SK-N-SH treated with all-trans-retinoic acid at 6 μM for 48 hours (cell line): ENCODE measurements at regions not wholly inside any gene's neighbourhood (a gene's known extent, or its start where the extent isn't known, plus 50 kb on each side); places are given as distances from the start of the nearest gene placed in this dataset.

Experiments
- ATAC-seq: fragments of 200-7000 bp; cut with Tn5 transposase; 3 replicates; pipeline ENCODE4 v1.9.1; 2020; ENCODE audit warnings: mild to moderate bottlenecking, moderate library complexity
- ARNTL ChIP-seq: fragments of 450-650 bp; formaldehyde crosslinking; IDR thresholded peaks from 2 replicates; pipeline ENCODE4 v1.5.0; 2020; ENCODE audit warnings: low read depth, mild to moderate bottlenecking, moderate library complexity, borderline replicate concordance
- BACH2 ChIP-seq: fragments of 250-450 bp; sonication (Bioruptor Pico); IDR thresholded peaks from 2 replicates; pipeline ENCODE4 v1.9.0; 2021; ENCODE audit warnings: mild to moderate bottlenecking, borderline replicate concordance
- CREB5 ChIP-seq: fragments of 250-450 bp; sonication (Bioruptor Pico); IDR thresholded peaks from 2 replicates; pipeline ENCODE4 v1.5.1; 2020; ENCODE audit warnings: low read depth, mild to moderate bottlenecking, moderate library complexity
- CSDC2 ChIP-seq: fragments of 250-450 bp; sonication (Bioruptor Pico); IDR thresholded peaks from 2 replicates; pipeline ENCODE4 v1.5.0; 2020; ENCODE audit warnings: mild to moderate bottlenecking, moderate library complexity
- CSRNP3 ChIP-seq: fragments of 250-450 bp; sonication (Bioruptor Pico); IDR thresholded peaks from 2 replicates; pipeline ENCODE4 v1.5.1; 2021; ENCODE audit warnings: mild to moderate bottlenecking, moderate library complexity
- ESRRG ChIP-seq: fragments of 250-450 bp; sonication (Bioruptor Pico); IDR thresholded peaks from 2 replicates; pipeline ENCODE4 v1.6.1; 2021; ENCODE audit warnings: mild to moderate bottlenecking
- GLIS3 ChIP-seq: fragments of 250-450 bp; sonication (Bioruptor Pico); IDR thresholded peaks from 2 replicates; pipeline ENCODE4 v1.5.0; 2020; ENCODE audit warnings: mild to moderate bottlenecking, moderate library complexity
- ISL1 ChIP-seq: fragments of 250-450 bp; sonication (Bioruptor Pico); IDR thresholded peaks from 2 replicates; pipeline ENCODE4 v2.1.2; 2022; ENCODE audit warnings: mild to moderate bottlenecking, moderate library complexity
- OSR1 ChIP-seq: fragments of 250-450 bp; sonication (Bioruptor Pico); IDR thresholded peaks from 2 replicates; pipeline ENCODE4 v1.8.0; 2022; ENCODE audit warnings: moderate library complexity, mild to moderate bottlenecking, inconsistent platforms
- PATZ1 ChIP-seq: fragments of 250-450 bp; sonication (Bioruptor Pico); IDR thresholded peaks from 2 replicates; pipeline ENCODE4 v1.8.0; 2020; ENCODE audit warnings: mild to moderate bottlenecking, moderate library complexity, borderline replicate concordance
- POU6F1 ChIP-seq: fragments of 250-450 bp; sonication (Bioruptor Pico); IDR thresholded peaks from 2 replicates; pipeline ENCODE4 v1.8.0; 2021; ENCODE audit warnings: low read depth, mild to moderate bottlenecking, moderate library complexity, borderline replicate concordance
- PPARA ChIP-seq: fragments of 250-450 bp; sonication (Bioruptor Pico); IDR thresholded peaks from 2 replicates; pipeline ENCODE4 v1.5.0; 2020; ENCODE audit warnings: mild to moderate bottlenecking, borderline replicate concordance
- RARB ChIP-seq: fragments of 250-450 bp; sonication (Bioruptor Pico); IDR thresholded peaks from 2 replicates; pipeline ENCODE4 v1.8.0; 2021; ENCODE audit warnings: mild to moderate bottlenecking, moderate library complexity
- SNAI2 ChIP-seq: fragments of 250-450 bp; sonication (Bioruptor Pico); IDR thresholded peaks from 2 replicates; pipeline ENCODE4 v1.5.0; 2020; ENCODE audit warnings: mild to moderate bottlenecking, moderate library complexity
- TCF4 ChIP-seq: fragments of 250-450 bp; sonication (Bioruptor Pico); IDR thresholded peaks from 2 replicates; pipeline ENCODE4 v1.8.0; 2021; ENCODE audit warnings: mild to moderate bottlenecking, moderate library complexity, borderline replicate concordance
- TOX ChIP-seq: fragments of 250-450 bp; sonication (Bioruptor Pico); IDR thresholded peaks from 2 replicates; pipeline ENCODE4 v1.8.0; 2021; ENCODE audit warnings: mild to moderate bottlenecking, moderate library complexity, borderline replicate concordance
- TSHZ2 ChIP-seq: fragments of 250-450 bp; sonication (Bioruptor Pico); IDR thresholded peaks from 2 replicates; pipeline ENCODE4 v1.5.0; 2020; ENCODE audit warnings: mild to moderate bottlenecking, moderate library complexity
- ZC3H10 ChIP-seq: fragments of 250-450 bp; sonication (Bioruptor Pico); IDR thresholded peaks from 2 replicates; pipeline ENCODE4 v1.5.1; 2021; ENCODE audit warnings: mild to moderate bottlenecking, moderate library complexity
- ZFP3 ChIP-seq: fragments of 250-450 bp; sonication (Bioruptor Pico); IDR thresholded peaks from 2 replicates; pipeline ENCODE4 v1.5.0; 2020; ENCODE audit warnings: mild to moderate bottlenecking, moderate library complexity
- ZFP30 ChIP-seq: fragments of 450-650 bp; formaldehyde crosslinking; IDR thresholded peaks from 2 replicates; pipeline ENCODE4 v1.5.0; 2022; ENCODE audit warnings: mild to moderate bottlenecking, moderate library complexity
- ZNF565 ChIP-seq: fragments of 450-650 bp; formaldehyde crosslinking; conservative IDR thresholded peaks from 2 replicates; pipeline ENCODE4 v1.5.0; 2020; ENCODE audit warnings: low read depth, mild to moderate bottlenecking, moderate library complexity
- ZNF8 ChIP-seq: fragments of 450-650 bp; formaldehyde crosslinking; IDR thresholded peaks from 2 replicates; pipeline ENCODE4 v1.5.0; 2020; ENCODE audit warnings: mild to moderate bottlenecking, moderate library complexity

GRCh38 chr6:132954222-132954621 is 139.9 kb downstream of the RPS12 start:
- ATAC-seq: no peak
- TF ChIP-seq ZFP3 (CRISPR knock-in tag) (no peak), BACH2 (CRISPR knock-in tag) (no peak), ZNF565 (CRISPR knock-in tag) (no peak), POU6F1 (CRISPR knock-in tag) (no peak), PPARA (CRISPR knock-in tag) (no peak), GLIS3 (CRISPR knock-in tag) (no peak), ZC3H10 (CRISPR knock-in tag) (no peak), RARB (CRISPR knock-in tag) (no peak), OSR1 (CRISPR knock-in tag) (no peak), CSRNP3 (no peak), TSHZ2 (CRISPR knock-in tag) (no peak), CSDC2 (no peak), PATZ1 (CRISPR knock-in tag) (no peak)

GRCh38 chr6:132954936-132955335 is 140.6 kb downstream of the RPS12 start:
- ATAC-seq: no peak
- TF ChIP-seq ZNF8 (CRISPR knock-in tag) (no peak), ZNF565 (CRISPR knock-in tag) (no peak), ZFP30 (CRISPR knock-in tag) (no peak), CSDC2 (no peak), RARB (CRISPR knock-in tag) (no peak), BACH2 (CRISPR knock-in tag) (no peak), OSR1 (CRISPR knock-in tag) (no peak), TCF4 (CRISPR knock-in tag) (no peak), ISL1 (CRISPR knock-in tag) (no peak), ARNTL (no peak), GLIS3 (CRISPR knock-in tag) (no peak), PPARA (CRISPR knock-in tag) (no peak), CSRNP3 (no peak), SNAI2 (CRISPR knock-in tag) (no peak), ESRRG (CRISPR knock-in tag) (no peak), TSHZ2 (CRISPR knock-in tag) (no peak), TOX (no peak), CREB5 (CRISPR knock-in tag) (no peak), POU6F1 (CRISPR knock-in tag) (no peak)
